Fibroblast of villous mesenchyme (primary cell): ENCODE measurements at regions not wholly inside any gene's neighbourhood (a gene's known extent, or its start where the extent isn't known, plus 50 kb on each side); places are given as distances from the start of the nearest gene placed in this dataset.

Experiments
- DNase-seq: peaks from one replicate; pipeline ENCODE4 v3.0.0-alpha.2; 2010; ENCODE audit warnings: low read depth
- H3K4me3 ChIP-seq: 2 replicates; pipeline ENCODE4 v1.5.1; 2011; ENCODE audit warnings: low read depth, mild to moderate bottlenecking, low read length
- CTCF ChIP-seq: IDR thresholded peaks from 2 replicates; pipeline ENCODE4 v1.5.1; 2012; ENCODE audit warnings: low read depth, mild to moderate bottlenecking, low read length; ENCODE audit not compliant: insufficient read depth

GRCh38 chr12:115088995-115089841 is 405.2 kb upstream of the TBX3 start:
- no peak for DNase-seq
- no peak for TF ChIP-seq CTCF
- no peak overlapping the region for H3K4me3 ChIP-seq

- no peak for DNase-seq
These were observed 404.5 kb upstream of the TBX3 start for GRCh38 chr12:115088328-115088994.

GRCh38 chr12:115085594-115085993 is 401.6 kb upstream of the TBX3 start:
- no peak for DNase-seq
- no peak overlapping the region for H3K4me3 ChIP-seq
- TF ChIP-seq CTCF, result no peak

More at GRCh38 chr12:115088328-115088994, 404.5 kb upstream of the TBX3 start:
- H3K4me3 ChIP-seq, result no peak overlapping the region
- TF ChIP-seq CTCF, result no peak

GRCh38 chr12:115079760-115080159 is 395.8 kb upstream of the TBX3 start:
- no peak for TF ChIP-seq CTCF
- no peak for DNase-seq
- H3K4me3 ChIP-seq, result no peak overlapping the region

- DNase-seq, result no peak
- TF ChIP-seq CTCF, result no peak
- H3K4me3 ChIP-seq, result no peak overlapping the region
These were observed 395.0 kb upstream of the TBX3 start for GRCh38 chr12:115078990-115079389.

GRCh38 chr12:115078334-115078733 is 394.4 kb upstream of the TBX3 start:
- no peak for TF ChIP-seq CTCF
- DNase-seq, result no peak
- H3K4me3 ChIP-seq, result no peak overlapping the region
